Stimulated activated CD4-positive, alpha-beta T cell treated with anti-CD3 and anti-CD28 coated beads, Interleukin-1b, Interleukin-23, amount 100 ng/mL, for 24 hours (primary cell): ENCODE measurements at regions not wholly inside any gene's neighbourhood (a gene's known extent, or its start where the extent isn't known, plus 50 kb on each side); places are given as distances from the start of the nearest gene placed in this dataset.
"Not testable (repeated sequence)": the region's sequence is repeated elsewhere in the genome, so short reads cannot be mapped to it uniquely, and the experiment has no call there.

Experiments
- DNase-seq, 4 experiments: peaks; one replicate each; pipeline ENCODE4 v3.0.0-alpha.2; 2020; ENCODE audit warnings: low read depth in 4 of 4, low spot score in 1 of 4

DNA sequence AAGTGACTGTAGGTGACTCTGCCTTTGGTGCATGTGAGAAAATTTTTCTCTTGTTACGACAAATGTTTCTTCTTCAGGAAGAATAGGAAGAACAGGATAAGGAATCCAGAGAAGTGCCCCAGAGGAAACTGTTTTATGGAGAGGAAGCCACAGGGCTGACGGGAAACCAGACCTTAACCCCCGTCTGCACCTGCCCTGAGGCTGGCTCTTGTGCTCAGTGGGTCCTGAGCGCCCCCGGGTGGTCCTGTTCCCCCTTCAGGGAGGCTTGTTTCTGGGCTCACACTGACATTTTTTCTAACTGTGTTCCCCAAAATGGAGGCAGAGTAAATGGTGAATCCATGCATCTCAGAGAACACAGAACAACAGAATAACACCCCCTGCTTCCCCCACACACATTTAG lies 691.8 kb downstream of the TMEM121 start:
- DNase-seq, result no peak

DNA sequence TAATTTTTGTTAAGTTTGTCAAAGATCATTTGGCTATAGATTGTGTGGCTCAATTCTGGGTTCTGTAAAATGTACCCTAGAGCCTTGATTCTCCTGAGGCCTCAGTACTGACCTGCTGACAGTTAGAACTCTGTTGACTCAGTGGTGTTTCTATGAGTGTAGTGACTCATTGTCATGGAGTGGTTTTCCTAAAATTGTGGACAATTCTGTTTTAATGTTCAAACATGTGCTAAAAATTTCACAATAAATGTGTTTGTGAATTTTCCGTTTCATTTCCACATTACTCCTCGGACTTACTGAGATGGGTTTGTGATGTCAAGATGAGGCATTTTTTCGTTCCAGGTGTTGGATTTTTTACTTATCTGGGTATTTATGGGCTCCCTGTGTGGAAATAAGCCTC lies 695.9 kb downstream of the TMEM121 start:
- DNase-seq, result no peak

DNA sequence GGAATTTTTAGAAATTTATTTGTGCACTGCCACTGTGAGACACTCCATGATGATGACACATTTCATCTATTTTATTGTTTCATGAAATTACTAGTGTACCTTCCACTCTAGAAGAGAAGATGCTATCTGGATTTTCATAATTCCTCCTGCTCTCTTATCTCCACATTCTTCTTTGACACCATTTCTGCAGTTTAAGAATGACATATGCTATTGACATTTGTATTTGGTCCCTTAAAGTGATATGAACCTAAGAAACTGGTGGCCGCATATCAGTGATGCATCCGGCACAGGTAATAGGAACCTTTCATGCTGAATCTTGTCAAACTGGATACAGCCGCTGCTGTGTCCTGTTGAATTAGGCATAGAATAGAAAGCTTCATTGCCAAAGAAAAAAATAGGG lies 696.3 kb downstream of the TMEM121 start:
- no peak for DNase-seq

DNA sequence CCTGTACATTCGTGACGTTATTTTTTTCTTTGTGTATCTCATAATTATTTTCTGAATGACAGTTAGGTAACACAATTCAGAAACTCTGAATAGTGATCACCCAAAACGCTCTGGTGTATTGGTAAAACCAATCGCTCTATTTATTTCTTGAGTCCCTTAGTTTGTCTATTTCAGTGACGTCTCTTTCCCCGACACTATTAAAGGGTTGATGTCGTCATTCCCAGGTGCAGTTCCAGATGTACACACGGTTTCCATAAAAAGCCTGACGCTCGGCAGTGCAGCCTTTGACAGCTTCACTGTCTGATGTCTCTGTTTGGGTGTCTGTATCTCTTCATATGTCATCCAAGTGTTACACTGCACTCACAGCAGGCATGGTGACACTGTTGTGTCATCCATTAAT lies 701.4 kb downstream of the TMEM121 start:
- no peak for DNase-seq

DNA sequence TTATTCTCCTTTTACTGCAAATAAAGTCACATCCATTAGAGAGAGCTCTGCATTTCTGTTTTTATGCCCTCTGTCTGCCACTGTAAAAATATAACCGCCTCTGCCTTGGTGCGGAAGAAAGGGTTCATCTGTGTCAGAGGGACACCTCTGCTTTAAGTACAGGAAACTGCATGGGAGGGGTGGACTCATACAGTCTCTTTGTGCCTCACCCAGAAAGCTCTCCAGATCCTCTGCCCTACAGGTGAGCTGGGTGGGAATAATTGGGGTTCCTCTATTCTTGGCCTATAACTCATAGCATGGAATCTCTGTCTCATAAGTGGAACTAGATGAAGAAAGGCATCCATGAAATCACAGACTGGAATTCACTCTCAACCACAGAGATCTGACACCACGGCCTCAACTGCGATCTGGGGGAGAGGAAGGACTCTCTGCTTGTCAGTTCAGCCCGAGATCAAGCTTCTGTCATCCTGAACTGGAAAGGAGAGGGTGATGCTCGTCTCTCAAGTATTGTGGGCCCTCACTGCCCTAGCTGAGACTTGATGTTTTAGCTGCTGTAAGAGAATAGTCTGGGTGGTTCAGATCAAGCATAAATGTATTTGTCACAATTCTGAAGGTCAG lies 702.3 kb downstream of the TMEM121 start:
- no peak for DNase-seq

DNA sequence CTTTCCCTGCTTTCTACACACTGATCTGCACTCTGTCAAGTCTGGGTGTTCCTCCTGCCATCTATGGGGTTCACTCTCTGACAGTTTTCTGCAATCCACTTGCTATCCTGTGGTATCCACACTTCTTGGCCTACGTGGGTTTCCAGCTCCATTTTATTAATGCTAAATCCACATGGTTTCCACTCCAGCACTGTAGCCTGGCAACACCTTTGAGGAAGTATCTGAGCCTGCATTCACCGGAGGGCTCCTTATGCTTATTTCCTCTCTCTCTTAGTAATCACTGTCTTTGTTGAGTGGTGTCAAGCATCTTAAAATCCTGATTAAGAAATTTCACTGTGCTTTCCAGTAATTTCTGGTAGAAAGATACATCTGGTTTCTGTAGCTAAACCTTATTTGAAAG lies 703.7 kb downstream of the TMEM121 start:
- no peak for DNase-seq

DNA sequence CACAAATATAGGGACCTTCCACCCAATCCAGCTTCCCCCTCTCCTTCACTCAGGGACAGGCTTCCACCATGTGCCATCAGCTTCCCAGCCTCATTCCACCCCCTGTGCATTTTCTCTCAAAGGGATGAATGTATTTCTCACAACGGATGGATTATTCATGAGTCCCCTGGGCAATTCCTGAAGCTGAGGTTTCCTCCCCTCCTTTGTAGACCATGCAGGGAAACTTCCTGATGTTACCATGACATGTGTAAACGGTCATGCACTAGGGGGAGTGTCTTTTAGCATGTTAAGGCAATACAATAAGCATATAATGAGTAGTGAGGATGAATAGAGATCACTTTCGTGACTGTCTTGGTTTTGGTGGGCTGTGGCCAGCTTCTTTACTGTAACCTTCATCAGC lies 706.8 kb downstream of the TMEM121 start:
- DNase-seq, result not testable (repeated sequence)

DNA sequence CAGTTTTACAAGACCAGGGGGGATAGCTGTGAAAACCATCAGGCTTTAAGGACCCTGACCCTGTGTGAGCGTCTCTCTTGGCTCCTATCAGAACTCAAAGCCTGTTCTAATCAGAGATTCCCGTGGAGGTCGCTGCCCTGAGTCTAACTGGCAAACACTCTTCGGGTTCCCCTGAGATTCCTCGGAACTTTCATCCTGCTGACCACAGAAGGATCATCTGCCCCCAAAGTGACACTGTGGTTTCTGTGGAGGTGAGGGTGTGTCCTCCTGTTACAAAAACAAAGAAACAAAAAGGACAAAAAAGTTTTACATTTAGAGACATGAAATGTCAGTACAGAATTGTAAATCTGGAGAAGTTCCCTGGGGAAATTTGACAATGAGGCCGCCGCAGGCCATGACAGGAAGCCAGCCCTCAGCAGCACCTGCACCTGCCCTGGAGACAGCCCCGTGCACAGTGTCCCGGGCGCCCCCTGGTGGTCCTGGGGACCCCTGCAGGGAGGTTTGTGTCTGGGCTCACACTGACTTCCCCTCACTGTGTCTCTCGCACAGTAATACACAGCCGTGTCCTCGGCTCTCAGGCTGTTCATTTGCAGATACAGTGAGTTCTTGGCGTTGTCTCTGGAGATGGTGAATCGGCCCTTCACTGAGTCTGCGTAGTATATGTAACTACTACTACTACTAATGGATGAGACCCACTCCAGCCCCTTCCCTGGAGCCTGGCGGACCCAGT lies 708.3 kb downstream of the TMEM121 start:
- DNase-seq, result peak in 1 of 4 experiments; percentile 13

DNA sequence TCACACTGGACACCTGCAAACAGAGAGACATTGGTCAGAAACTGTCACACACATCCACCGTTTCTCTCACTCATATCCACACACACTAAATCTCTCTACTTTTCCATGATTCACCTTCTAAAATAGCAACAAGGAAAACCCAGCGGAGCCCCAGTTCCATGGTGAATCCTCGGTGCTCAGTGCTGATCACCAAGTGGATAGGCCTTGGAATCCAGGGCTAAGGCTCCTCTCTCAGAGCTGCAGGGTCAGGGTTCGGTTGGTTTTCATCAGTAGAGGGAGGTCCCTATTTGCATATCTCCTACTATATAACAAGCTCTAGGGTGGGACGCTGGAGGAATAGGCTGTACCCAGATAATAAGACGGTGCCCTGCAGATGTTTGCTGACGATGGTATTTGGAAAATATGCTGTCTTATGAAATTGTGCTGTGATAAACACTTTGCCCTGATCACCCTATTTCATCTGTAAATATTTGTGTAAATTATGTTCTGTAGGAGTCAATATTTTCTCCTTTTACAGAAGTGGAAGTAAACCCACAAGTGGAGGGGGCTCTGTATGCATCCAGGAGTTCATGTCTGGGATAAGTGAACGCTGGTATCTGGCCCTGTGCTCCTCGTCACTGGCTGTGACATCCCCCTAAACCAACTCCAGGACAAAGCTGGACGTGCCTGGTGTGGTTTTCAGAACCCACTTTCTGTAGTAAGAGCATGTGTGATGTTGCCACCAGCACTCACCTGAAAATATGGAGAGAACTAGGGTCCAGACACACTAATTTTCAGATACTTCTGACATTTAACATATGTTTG lies 709.2 kb downstream of the TMEM121 start:
- DNase-seq, result no peak

DNA sequence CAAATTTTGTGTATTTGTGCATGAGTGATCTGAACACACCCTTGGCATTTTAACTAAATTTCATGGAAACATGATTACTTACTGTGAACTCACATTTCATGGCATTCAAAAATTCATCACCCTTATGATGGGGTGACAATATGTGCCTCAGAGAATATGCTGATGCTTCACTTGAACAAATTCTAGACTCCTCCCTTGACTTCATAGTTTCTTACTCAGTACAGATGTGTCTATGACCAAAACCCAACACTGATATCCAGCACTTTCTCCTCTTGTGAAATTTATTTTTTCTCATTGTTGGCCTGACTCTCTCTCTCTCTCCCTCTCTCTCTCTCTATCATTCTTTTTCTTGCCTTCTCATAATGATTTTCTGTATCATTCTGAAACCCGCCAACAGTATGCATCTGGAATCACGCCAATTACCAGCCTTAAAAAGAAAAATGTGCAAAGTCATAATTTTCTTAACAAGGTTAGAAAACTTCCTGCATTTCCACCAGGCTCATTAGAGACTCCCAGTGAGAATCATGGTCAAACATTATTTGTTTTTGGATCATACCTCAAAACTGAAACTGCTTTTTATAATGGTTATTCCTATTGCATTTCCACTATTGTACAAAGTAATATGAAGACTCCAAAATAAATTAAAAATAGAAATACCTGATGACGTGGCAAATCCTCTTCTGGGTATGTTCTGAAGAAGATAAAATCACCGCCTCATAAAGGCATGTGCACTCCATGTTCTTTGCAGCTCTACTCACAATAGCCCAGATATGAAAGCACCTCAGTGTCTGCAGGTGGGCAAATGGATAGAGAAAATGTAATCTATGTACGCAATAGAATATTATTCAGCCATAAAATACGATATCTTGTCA lies 722.2 kb downstream of the TMEM121 start:
- no peak for DNase-seq

DNA sequence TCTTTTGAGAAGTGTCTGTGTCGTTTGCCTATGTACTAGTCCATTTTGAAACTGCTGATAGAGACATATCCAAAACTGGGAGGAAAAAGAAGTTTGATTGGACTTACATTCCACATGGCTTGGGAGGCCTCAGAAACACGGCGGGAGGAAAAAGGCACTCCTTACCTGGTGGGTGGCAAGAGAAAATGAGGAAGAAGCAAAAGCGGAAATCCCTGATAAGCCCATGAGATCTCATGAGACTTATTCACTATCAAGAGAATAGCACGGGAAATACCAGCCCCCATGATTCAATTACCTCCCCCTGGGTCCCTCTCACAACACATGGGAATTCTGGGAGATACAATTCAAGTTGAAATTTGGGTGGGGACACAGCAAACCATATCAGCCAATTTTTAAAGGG lies 727.6 kb downstream of the TMEM121 start:
- DNase-seq, result not testable (repeated sequence)

DNA sequence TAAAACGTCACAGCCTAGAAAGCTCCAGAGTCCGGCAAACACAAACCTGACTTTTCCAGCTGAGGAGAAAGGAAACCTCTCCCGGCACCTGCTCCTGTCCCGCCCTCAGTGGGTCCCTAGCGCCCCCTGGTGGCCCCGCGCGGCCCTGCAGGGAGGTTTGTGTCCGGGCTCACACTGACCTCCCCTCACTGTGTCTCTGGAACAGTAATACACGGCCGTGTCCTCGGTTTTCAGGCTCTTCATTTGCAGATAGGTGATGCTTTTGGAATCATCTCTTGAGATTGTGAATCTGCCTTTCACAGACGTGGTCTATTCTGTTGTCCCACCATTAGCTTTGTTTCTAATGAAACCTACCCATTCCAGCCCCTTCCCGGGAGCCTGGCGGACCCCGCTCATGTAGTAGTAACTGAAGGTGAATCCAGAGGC lies 731.2 kb downstream of the TMEM121 start:
- peak; percentile 65 to 81 (median 69) for DNase-seq

DNA sequence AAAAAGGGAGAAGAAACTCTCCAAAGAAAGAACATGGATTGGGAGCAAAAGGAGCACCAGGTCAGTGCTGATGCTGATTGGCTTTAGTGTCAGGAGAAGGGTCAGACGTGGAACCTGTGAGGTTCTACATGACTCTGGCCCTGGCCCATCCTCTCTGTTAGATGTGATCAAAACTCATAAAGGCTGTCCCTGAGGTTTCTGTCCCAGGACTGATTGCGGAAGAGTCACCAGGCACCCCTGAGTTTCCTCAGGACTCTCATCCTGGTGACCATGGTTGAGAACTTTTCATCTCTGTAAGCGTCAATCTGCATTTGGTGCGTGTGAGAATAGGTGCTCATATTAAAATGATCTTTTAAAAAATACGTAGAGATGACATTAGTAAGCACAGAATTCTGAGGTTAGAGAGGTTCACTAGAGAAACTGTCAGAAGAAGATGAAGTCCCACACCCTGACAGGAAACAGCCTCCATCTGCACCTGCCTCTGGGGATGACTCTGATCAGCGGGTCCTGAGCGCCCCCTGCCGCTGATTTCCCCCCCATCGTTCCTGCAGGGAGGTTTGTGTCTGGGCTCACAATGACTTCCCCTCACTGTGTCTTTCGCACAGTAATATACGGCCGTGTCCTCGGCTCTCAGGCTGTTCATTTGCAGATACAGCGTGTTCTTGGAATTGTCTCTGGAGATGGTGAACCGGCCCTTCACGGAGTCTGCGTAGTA lies 741.8 kb downstream of the TMEM121 start:
- DNase-seq, result peak; percentile 35 to 83 (median 72)

DNA sequence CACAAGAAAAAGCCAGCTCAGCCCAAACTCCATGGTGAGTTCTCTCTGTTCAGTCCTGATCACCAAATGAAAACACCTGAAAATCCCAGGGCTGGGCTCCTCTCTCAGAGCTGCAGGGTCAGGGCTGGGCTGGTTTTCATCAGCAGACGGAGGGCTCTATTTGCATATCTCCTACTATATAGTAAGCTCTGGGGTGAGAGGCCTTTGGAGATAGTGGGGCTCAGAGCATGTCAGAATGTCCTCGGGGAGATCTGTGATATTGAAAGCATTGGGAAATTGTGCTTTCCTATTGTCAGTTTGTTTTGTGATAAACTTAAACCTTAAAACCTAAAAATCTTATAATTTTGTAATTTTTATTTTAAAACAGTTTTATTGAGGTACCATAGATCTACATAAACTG lies 742.6 kb downstream of the TMEM121 start:
- DNase-seq, result no peak

DNA sequence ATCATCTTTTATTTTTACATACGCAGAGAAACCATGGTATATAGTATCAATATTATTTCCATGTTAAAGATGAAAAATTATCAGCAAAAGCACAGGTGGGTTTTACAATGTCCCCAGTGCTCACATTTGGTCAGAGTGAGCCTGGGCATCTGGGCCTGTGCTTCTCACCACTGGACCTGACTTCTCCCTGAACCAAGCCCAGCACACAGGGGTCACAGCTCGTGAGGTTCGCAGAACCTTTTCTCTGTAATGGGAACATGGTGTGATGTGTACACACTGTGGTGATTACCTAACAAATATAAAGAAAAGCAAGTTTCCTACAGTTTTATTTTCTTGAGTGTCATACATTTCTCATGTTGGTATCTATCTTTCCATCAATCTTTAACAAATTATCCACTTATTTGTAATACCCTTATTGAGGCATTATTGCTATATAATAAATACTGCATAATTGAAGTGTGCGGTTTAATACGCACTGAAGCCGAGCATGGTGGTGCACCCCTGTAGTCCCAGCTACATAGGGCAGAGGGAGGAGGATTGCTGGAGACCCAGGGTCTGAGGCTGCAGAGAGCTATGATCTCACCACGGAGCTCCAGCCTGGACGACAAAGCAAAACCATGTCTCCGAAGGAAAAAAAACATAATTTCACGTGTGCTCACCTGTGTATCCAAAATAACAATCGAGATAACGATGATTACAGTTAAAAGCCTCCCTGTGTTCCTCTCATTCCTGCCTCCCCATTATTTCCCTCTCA lies 743.2 kb downstream of the TMEM121 start:
- no peak for DNase-seq

DNA sequence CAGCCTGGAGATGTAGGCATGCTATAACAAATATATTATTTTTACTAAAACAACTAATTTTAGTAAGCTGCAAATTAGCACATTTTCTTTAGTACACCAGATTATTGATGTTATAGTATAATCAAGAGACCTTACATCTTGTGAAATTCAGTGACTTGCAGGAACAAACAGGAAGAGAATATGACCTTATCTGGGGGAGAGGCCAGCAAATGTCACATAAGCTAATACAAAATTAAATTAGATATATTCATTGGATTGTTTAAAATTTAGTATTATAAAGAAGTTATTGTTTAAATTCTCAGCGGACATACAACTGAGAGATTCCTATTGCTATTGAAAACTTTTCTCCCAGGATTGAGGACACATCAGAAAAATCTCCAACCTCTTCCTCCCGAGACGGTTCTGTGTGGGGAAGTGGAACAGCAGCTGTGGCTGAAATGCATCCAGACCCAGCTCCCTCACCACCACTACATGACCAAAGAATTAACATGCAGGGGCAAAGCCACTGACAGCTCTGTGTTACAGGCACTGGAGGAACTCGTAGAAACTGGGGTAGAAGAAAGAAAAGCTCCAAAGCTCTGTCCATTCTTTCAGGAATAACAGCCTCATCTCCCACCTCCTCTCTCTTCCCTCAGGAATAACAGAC lies 744.2 kb downstream of the TMEM121 start:
- not testable (repeated sequence) for DNase-seq

DNA sequence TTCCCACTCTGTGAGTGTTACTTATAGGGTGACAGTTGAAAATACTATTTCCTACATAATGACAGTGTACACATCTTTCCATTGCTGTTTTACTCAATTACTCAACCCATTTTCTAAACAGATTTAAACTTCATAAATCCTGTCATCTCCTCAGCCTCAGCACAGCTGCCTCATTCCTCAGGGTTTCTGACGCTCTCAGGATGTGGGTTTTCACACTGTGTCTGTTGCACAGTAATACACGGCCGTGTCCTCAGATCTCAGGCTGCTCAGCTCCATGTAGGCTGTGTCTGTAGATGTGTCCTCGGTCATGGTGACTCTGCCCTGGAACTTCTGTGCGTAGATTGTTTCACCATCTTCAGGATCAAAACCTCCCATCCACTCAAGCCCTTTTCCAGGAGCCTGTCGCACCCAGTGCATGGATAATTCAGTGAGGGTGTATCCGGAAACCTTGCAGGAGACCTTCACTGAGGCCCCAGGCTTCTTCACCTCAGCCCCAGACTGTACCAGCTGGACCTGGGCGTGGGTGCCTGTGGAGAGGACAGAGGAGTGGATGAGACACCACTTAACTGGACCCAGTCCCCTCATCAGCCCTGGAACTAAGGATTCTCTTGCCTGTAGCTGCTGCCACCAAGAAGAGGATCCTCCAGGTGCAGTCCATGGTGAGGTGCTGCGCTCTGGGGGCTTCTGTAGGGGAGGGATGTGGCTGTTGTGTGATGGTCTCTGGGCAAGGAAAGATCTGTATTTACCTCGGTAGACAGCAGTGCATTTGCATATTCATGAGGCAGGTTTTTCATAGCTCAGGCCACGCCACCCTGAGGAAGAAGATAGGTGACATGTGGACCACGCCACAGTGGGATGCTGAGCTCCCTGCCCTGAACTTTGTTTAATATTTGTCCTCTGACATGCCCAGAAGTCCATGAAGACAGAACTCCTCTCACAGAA lies 750.2 kb downstream of the TMEM121 start:
- DNase-seq, result no peak

DNA sequence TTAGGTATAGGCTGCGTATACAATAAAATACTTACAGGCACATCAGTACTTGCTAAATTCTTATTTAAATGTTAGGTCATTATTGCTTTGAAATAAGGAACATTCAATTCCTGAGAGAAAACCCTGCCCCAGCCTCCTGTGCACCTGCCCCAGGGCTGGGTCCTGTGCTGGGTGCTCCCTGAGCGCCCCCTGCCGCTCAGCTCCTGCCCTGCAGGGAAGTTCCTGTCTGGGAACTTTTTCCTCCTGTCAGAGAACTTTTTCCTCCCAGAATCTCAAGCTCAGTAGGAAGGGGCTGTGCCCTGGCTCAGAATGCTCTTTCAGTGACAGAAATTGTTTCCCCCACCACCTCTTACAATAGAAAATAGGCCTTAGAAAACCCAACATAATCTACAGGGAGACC lies 751.1 kb downstream of the TMEM121 start:
- DNase-seq, result no peak
